ENCODE measurements at regions not wholly inside any gene's neighbourhood (a gene's known extent, or its start where the extent isn't known, plus 50 kb on each side); places are given as distances from the start of the nearest gene placed in this dataset.

DNA sequence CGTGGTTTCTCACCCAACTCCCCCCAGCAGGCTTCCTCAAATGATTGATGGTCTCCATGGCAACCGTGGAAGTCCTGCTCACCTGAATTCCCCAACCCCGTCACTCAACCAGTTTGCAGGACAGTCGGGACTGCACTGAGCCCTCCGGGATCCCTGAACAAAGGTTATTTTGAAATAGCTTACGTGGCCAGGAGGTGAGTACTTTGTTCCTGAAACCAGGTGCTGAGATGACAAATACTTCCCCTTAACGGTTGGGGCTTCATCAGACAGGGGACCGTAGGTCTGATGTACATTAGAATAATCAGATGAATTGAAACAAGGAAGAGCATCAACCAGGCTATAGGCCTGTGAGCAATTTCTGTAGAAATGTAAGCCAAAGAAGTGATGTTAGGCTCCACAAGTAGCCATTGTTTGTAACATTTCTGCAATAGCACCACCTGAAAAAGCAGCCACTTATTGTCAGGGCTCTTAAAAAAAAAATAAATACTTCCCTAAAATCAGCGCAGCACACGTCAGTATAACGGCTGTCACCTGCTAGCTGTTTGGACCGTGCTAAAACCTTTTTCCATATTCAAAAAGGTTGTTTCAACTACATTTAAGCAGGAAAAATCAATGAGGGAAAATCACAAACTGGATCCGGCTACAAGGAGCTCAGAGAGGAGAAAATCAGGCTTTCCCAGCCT lies 206.4 kb upstream of the ID2 start:
- DNase-seq, result no peak

DNA sequence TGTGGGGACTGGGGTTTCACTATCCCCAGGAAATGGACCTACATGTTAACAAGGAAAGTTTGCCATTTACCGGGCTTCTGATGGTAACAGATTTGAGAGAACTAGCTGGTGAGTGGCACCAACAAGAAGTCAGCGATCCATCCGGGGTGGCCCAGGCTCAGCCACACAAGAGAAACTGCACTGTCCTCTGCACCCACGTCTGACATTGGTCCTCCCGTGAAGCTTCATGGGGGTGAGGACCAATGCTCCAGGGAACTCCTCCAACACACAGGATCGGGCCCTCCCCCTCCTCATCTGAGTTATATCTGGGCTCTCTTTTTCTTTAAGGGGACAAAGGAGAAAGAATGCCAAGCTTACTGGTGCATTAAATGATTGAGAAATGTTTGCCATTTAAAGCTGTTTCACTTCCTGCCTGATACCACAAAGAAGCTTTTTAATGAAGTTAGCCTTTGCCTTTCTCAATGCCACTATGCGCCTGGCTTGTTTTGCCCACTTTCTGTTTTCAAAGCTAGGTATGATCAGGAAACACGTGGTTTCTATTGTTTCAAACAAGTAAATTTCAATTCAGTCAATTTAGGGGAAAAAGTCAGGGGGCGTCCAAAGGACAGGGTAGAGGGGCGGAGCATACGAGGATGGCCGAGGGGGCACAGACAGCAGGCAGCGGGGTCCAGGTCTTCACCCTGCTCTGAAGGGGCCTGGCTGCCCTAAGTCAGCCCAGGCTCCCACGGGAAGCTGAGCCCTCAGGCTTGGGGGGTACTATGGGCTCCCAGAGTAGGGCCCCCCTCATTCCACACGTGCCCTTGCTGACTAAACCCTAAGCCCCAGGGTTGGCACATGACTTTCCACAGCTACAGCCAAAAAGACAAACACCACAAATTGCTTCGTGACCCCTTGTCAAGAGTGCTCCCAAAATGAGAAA lies 204.0 kb upstream of the ID2 start:
- DNase-seq, result no peak

DNA sequence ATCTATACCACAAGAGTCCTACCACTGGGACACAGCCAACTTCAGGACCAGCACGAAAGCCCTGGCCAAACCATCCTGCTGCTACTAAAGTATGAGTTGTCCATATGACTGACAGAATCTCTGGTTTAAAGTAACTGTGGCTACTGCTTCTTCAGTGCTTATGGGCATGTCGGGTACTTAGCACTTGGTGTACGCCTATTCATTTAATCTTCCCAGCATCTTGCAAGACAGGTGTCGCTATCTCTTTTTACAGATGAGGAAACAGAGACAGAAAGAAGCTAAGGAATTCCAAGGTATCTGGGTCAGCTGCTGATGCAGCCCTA lies 203.4 kb upstream of the ID2 start:
- DNase-seq, result no peak

DNA sequence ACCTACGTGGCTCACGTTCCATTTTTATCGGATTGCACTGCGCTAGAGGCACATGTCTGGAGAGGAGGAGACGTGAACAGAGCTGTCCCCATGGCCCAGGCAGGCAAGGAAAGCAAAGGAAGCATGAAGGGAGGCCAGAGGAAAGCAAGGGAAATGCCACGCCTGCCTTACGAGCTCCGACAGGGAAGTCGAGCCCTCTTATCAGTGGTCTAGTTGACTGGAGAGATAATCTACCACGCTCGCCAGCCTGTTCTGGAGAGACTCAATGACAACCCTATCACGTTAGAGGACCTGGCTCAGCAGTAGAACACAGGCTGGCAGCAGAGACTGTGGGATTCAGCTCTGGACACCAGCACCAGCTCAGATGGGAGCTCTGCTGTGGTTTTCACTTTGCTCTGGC lies 202.6 kb upstream of the ID2 start:
- no peak for DNase-seq

DNA sequence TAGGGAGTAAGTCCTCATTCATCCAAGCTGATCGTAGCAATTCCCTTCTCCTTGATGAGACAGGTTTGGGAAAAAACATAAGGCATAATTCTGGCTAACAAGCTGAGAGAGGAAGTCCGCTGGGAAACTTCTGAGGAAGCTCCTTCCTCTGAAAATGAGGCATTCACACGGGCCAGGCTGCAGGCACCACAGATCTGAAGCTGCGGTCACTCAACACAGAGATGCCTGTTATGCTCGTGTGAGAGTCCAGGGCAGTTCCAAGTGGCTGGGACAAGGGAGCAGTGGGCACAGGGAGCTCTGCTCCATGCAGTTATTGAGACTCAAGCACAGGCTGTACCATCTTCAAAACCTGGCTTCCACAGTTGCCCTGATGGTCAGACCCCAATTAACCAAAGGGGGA lies 200.9 kb upstream of the ID2 start:
- DNase-seq, result no peak

DNA sequence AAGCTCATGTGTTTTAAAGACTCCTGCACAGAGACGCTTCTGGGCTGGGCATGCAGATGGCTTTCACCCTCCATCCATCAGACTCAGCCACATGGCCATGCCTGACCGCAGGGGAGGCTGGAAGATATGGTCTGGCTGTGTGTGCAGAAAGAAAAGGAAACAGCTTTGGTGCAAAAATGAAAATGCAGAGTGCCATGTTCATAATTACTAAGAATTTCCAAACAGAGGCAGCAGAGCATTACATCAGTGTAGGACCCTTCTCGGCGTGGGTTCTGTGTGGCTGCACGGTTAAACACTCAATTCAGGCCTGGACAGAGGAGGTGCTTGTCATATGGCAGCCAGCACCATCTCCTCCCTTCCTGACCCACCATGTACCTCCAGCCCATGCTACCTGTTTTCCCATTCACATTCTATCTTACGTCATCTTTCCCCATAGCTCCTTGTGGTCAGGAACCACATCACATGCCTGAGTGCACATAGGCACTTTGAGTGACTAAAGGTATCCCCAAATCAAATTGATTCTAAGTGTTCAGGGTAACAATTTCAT lies 200.3 kb upstream of the ID2 start:
- no peak for DNase-seq

DNA sequence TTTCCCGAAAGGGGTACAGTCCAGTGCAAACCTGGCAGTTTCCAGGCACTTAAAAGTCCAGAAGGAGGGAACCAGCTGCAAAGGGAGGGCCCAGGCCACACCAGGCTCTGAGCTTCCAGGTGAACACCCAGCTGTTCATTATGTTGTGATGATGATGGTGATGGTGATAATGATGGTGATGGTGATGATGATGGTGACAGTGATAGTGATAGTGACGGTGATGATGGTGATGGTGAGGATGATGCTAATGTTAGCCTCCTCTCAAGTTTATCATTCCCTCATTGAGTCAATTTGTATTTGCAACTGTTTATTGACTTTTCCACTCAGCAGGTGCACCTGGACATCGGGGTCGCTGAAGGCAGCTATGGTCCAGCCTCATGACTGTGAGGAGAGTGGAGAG lies 199.4 kb upstream of the ID2 start:
- DNase-seq, result no peak

DNA sequence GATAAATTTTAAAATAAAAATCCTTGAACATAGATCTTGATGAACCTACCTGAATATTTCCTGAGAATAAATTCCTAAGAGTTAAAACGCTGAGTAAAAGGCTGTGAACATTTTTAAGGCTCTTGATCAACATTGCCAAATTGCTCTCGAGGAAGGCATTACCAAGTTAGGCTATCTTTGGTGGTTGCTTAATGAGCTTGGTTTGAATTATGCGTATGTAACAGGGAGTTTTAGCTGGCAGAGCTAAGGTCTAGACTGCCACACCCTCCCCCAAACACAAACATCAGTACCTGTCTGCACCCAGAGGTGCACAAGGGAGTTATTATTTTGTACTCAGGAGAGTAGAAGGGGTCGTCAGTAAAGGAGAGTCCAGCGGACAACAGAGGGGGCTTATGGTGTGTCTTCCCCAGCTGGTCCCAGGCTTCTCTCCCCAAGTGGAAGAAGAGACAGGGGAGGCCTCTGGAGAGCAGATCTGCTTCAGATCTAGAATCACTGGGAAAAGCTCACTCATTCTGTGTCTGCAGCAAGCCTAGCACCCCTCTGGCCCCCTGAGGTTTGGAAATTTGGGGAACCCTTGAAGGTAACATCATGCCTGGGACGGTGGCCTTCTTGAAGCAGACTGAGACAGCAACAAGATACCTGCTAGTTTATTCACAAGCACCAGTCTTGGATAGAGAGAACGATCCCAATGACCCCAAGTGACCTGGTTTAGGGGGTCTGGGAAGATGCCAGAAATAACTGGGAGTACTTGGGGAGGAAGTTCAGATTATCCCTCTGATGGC lies 197.2 kb upstream of the ID2 start:
- DNase-seq, result no peak

DNA sequence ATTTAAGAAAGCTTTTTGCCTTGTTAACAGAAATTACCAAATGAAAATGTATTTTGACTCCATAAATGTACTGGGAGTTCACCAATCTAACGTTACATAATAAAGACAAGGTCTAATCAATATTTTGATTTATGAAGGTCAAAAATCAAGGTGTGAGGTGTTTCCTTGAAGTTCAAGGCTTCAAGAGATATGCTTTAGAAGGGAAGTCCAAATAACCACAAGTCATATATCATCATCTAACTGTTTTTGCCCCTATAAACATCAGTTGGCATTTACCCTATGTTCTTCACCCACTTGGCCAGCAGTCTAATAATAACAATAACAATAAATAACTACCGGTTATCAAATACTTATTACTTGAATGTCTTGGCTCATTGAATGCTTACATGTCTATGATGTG lies 196.1 kb upstream of the ID2 start:
- DNase-seq, result no peak

DNA sequence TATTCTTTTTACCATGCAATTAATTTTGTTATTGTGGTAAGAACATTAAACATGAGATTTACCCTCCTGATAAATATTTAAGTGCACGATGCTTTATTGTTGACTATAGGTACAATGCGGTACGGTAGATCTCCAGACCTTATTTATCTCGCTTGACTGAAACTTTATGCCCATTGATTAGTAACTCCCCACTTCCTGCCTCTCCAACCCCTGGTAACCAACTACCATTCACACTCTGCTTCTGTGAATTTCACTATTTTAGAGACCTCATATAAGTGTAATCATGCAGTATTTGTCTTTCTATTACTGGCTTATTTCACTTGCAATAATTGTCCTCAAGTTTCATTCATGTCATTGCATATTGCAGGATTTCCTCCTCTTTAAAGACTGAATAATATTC lies 195.7 kb upstream of the ID2 start:
- DNase-seq, result no peak

DNA sequence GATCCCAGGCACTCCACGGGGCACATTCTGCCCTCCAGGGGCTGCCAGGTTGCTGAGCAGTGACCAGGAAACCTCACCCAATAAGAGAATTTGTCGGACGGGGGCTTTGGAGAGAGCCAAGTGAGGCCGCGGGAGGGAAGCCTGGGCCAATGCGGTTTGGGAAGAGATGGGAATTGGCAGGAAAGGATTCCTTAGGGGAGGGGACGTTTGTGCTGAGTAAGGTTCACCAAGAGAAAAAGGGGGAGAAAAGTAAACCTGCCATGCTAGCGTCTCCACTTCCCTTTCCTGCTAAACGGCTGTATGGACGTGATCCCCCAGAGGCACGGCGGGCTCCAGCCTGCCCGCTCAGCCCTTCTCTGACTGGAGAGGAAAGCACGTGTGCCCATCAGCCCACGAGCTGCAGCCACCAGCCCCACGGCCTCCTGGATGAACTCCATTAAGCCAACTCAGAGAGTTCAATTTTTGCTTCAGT lies 194.4 kb upstream of the ID2 start:
- DNase-seq, result no peak

DNA sequence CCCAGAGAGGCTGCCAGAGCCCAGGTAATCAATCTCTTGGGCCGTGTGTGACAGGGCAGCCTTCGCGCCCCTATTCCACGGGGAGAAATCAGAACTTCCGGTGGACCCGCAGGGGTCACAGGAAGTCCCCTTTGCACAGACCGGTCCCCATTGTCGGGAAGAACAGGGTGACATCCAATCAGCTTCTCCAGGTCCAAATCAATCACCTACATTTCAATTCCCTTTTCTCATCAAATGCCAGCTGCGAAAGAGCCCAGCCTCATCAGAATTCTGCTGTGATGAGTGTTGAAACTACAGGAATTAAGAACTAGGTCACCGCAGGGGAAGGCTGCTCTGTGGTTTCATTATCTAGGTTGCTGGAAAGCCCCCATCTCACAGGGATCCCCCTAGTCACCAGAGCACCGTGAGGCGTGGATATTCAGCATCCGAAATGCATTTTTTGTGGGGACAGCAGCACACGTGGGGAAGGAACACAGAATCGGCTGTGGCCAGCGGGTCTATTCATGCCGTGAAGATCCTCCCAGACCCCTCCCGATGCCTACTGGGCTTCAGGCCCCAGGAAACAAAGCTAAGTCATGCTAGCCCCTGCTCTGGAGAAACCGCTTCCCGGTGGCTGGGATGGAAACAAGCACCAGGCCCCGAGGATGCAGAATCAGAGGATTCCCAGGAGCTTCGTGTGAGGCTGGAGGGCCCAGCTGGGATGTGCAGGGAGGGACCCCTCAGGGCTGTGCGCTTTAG lies 193.7 kb upstream of the ID2 start:
- no peak for DNase-seq

DNA sequence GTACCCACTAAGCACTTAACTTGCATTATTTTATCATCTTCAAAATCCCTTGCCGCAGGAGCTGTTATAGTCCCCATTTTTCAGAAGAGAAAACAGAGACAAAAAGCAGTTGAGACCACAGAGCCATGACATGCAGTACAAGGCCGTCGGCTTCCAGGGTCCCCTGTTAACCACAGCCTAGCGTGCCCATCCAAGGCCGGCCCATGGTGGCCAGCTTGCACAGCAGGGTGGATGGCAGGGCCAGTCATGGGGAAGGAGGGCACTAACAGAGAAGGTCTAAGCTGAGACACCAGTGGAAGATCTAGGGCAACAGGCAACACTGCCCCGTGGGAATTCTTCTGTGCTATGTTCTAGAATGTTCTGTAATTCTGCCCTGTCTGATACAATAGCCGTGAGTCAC lies 192.6 kb upstream of the ID2 start:
- DNase-seq, result no peak

DNA sequence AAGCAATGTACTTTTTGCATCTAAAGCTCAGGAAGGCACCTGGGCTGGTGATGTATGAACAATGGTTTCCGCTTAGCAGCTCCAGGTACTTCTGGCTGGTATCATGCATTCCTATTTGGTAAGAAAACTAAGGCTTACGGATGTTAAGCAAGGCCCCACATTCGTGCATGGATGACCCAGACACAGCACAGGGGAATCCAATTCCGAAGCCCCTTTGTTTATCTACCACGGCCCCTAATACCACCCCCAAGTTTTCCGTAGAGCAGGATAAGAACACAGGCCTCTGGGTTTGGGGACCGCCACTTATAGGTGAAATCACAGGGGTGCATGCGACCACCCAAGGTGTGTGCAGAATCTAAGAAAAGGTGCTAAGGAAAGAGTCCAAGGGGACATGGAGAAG lies 192.1 kb upstream of the ID2 start:
- no peak for DNase-seq

DNA sequence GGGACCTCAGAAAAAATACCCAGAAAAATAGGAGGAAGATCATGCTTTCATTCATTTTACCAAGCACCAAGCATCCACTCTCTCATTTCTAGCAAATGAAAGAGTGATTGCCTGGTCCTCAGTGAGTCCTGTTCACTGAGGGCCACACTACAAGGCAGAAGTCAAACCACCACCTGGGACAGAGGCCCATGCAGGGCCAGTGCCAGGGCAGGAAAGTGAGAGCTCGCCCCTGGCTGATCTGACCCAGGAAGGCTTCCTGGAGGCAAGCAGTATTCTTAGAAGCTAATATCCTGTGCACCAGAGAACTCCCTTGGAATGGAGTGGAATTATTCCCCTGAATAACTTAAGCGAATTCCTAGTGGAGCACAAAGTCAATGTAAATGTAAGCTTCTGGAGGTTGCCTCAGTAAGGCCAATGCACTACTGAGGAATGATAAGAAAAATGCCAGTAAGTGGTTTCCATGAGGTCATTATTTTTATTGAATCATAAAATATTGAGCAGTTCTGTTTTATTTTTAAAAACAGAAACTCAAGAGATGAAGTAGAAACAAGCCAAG lies 191.6 kb upstream of the ID2 start:
- no peak for DNase-seq

DNA sequence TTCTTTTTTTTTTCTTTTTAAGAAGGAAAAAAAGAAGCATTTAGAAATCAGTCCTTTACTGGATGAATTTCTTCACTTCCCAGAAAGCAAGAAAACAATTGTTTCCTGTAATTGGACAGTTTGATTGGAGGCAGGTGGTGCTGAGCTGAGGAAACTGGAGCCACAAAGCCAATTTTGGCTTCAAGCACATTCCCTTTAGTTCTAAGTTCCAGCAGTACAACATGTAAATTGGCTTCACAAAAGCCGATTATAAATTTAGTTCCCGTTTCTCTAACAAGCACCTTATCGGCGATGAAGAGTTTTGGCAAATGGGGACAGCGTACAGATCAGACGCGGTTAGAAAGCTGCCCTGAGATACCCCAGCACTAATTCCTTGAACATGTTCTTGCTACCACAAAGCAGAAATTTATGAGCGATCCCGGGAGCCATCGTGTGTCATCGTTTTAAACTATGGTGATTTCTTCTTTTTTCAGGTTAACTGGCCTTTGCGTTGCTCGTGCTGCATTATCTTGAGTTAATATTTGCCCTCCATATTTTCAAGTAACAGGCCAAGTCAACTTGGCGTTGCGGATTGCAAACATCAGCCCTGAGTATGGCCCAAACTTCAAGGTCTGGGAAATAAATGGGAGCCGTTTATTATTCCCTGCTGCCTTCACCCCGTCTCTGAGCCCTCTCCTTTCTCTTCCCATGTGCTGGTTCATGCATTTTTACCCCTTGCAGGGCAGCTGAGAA lies 190.4 kb upstream of the ID2 start:
- DNase-seq, result no peak

DNA sequence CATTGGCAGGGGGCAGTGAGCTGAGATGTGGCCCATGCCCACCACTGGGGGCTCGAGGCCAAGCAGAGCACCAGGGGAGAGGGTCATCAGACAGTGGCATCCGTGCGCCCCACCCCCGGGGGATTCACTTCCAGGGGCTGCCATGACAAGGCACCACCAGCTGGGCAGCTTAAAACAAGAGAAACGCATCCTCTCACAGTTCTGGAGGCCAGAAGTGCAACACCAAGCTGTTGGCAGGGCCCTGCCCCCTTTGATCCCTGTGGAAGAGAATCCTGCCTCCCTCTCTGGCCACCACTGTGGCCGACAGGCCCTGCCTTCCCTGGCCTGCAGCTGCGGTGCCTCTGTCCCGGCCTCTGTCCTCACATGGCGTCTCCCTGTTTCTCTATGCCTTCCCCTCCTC lies 187.7 kb upstream of the ID2 start:
- no peak for DNase-seq

DNA sequence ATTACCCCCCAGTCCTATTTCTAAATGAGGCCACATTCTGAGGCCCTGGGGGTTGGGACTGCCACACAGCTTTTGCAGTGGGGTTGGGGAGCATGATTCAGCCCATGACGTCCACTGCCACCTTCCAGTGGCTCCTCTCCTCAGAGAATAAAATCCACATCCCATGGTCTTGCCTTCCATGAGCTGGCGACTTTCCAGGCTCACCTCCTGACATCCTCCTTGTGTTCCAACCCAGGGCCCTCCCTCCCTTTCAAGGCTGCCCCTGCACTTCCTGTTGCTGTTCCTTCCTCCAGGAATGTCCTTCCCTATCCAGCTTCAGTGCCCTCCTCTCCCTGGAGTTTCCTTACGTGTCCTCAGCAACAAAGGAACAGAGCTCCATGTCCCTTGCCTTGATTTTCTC lies 187.3 kb upstream of the ID2 start:
- no peak for DNase-seq

DNA sequence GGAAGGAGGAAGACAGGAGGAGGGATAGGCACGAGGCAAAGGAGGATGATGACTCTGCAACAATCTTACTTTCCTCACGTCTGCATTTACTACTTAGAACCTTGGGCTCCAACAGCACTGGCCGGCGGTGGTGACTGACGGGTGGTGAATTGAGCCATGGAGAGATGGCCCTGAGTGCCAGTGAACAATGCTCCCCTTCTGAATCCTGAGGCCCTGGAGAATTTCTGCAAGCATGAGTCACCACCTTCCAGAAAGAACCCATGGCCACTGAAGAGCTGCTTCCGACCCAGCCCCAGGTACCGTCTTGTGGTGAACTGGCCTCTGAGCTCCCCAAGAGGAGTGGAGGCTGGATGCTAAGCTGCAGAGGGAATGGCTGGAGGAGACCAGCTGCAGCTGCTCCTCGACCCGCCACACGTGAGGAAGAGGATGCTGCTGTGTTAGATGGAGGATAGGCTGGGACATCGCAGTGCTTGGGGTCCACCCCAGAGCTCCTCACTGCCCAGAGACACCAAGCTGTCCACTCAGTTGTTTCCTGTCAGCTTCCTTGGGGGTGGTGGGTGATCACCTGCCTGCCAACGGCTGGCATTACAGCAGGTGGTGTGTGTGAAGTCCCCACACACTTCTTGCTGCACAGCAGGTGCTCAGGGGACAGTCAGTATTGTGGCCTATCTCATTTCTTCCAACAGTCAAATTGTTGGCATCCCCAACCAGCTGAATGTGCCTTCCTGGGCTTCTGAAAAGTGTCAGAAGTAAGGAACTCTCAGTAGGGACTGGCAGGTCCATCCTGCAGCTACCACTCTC lies 186.5 kb upstream of the ID2 start:
- DNase-seq, result no peak

DNA sequence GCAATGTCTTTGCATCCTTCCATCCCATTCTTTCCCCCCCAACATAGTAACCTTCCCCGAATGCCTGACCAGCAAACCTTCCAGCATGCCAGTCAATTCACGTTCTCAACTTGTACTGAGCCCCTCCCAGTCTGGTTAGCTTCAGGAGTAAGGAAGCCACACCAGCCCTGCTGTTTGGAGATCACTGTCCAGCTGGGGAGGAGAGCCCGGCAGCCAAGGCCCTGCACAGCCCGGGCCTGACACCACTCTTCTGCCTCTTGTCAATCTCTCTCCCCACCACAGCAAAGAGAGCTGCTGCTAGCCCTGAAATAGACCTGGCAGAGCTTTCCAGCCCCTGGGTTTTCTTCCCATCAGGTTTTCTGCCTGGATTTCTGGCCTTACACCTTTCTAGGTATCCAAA lies 185.8 kb upstream of the ID2 start:
- no peak for DNase-seq

DNA sequence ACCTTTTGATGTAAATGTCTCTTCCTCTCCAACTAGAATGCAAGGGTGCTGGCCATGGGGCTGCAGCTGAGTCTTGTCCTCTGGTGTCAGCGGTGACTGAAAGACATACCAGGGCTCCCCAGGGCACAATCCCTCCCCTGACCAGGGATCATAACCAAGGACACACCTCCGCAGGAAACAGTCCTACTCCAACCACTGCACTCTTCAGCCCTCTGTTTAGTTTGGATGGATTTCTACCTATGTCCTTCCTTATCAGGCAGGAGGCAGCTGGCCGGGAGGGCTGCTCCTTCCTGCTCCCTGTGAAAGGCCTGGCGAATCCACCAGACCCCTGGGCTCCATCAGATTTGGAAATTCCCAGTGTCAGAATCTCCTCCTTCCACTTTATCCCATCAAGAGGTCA lies 185.2 kb upstream of the ID2 start:
- no peak for DNase-seq
